ENCODE measurements at regions not wholly inside any gene's neighbourhood (a gene's known extent, or its start where the extent isn't known, plus 50 kb on each side); places are given as distances from the start of the nearest gene placed in this dataset.

DNA sequence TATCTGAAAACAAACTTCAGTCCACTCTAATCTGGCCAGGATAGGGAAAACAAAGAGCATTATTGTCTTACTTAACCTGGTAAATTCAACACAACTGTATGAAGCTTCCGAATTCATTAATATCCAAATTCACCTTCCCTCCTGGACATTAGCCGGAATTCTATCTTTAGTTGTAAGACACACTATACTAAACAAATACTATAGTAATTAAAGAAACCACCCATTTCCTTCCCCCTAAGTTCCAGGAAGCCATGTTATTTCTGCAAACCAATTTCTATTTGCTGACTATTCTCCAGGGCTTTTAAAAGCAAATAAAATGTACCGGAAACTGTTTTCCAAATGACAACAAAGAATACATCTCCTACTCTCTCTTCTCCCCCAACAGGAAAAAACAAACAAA lies 122.7 kb upstream of the MDM1 start:
- H3K27ac ChIP-seq (ENCODE audit: low read depth, low read length): no peak overlapping the region
- H3K9ac ChIP-seq (ENCODE audit: low read length): no peak overlapping the region
- no peak overlapping the region for H2AFZ ChIP-seq (ENCODE audit: low read depth, low read length, severe bottlenecking)
- H3K79me2 ChIP-seq (ENCODE audit: insufficient read depth, low read length): no peaks in the 10 kb centered on the region
- no peaks in the 10 kb centered on the region for H3F3A ChIP-seq (ENCODE audit: insufficient read depth)
- H3K36me3 ChIP-seq (ENCODE audit: low read length): no peaks in the 10 kb centered on the region
- H3K4me2 ChIP-seq (ENCODE audit: low read depth, low read length, poor library complexity, severe bottlenecking): no peak overlapping the region
- H3K27me3 ChIP-seq (ENCODE audit: low read length): no peaks in the 10 kb centered on the region
- no peaks in the 10 kb centered on the region for H3K9me3 ChIP-seq (ENCODE audit: insufficient read depth, low read length)
- H4K20me1 ChIP-seq (ENCODE audit: low read depth, low read length): no peaks in the 10 kb centered on the region
- H3K9me2 ChIP-seq (replicated peaks; ENCODE audit: insufficient read depth, low read length): no peaks in the 10 kb centered on the region
- TF ChIP-seq CTCF (IDR thresholded peaks at IDR 0.05; ENCODE audit: insufficient read depth, low read length, poor library complexity, severe bottlenecking) (no peak), EZH2phosphoT487 (conservative IDR thresholded peaks at IDR 0.05; ENCODE audit: low read length) (no peak)
- H3K4me3 ChIP-seq (ENCODE audit: insufficient read depth, low read length, poor library complexity, severe bottlenecking): no peak overlapping the region

DNA sequence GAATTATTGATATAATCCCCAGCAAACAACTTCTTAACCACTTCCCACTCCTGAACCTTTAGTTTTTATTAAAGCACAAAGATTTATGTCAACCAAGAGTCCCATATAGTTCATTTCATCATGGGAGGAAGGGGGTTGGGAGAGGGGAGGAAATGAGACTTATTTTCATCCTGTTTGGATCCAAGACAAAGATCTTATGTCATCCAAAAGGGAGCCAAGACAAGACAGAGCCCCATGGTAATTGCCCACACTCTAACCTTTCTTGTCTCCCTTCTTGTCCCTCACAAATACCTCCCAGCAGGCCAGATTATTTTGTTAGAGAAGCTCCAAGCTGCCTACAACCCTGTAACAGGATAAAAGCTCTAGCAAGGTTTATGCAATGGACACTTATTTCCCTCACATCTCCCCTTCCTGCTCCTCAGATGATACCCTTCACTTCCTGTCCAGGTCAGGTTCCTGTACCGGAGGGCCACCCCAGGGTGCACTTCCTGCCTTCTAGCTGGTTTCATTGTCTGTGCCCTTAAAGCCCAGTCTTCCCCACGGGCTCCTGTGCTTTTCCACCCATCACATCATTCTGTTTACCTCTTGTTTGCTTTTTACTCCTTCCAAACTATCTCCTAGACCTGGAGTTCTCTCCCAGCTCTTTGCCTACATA lies 123.7 kb upstream of the MDM1 start:
- no peaks in the 10 kb centered on the region for H3K36me3 ChIP-seq (ENCODE audit: low read length)
- no peaks in the 10 kb centered on the region for H3K9me3 ChIP-seq (ENCODE audit: insufficient read depth, low read length)
- no peak overlapping the region for H3K9ac ChIP-seq (ENCODE audit: low read length)
- H3K27me3 ChIP-seq (ENCODE audit: low read length): no peaks in the 10 kb centered on the region
- no peak overlapping the region for H3K4me2 ChIP-seq (ENCODE audit: low read depth, low read length, poor library complexity, severe bottlenecking)
- no peaks in the 10 kb centered on the region for H3K9me2 ChIP-seq (replicated peaks; ENCODE audit: insufficient read depth, low read length)
- no peaks in the 10 kb centered on the region for H3F3A ChIP-seq (ENCODE audit: insufficient read depth)
- no peak overlapping the region for H3K27ac ChIP-seq (ENCODE audit: low read depth, low read length)
- TF ChIP-seq CTCF (IDR thresholded peaks at IDR 0.05; ENCODE audit: insufficient read depth, low read length, poor library complexity, severe bottlenecking): no peak
- TF ChIP-seq EZH2phosphoT487 (conservative IDR thresholded peaks at IDR 0.05; ENCODE audit: low read length): no peak
- no peaks in the 10 kb centered on the region for H3K79me2 ChIP-seq (ENCODE audit: insufficient read depth, low read length)
- H4K20me1 ChIP-seq (ENCODE audit: low read depth, low read length): no peaks in the 10 kb centered on the region
- peak overlapping the region; percentile 43 for H2AFZ ChIP-seq (ENCODE audit: low read depth, low read length, severe bottlenecking)
- no peak overlapping the region for H3K4me3 ChIP-seq (ENCODE audit: insufficient read depth, low read length, poor library complexity, severe bottlenecking)

DNA sequence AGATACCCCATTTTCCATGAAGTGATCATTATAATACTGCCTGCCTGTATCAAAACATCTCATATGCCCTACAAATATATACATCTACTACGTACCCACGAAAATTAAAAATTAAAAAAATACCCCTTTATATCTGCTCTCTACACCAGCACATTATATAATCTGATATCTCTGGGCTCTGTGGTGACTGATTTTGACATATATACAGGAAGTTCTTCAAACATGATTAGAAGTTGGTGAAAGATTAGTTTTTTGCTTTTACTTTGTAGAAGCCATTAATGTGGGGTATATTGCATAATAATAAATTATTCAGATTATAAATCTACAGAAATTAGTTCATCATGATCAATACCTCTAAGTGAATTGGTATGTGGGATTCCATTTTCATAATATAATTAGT lies 126.7 kb upstream of the MDM1 start:
- no peak overlapping the region for H3K27ac ChIP-seq (ENCODE audit: low read depth, low read length)

More for the DNA sequence above, 126.7 kb upstream of the MDM1 start:
- Histone ChIP-seq H3K9me3 (ENCODE audit: insufficient read depth, low read length) (no peaks in the 10 kb centered on the region), H3K4me2 (ENCODE audit: low read depth, low read length, poor library complexity, severe bottlenecking) (no peak overlapping the region), H3K27me3 (ENCODE audit: low read length) (no peaks in the 10 kb centered on the region), H3F3A (ENCODE audit: insufficient read depth) (no peaks in the 10 kb centered on the region), H3K9ac (ENCODE audit: low read length) (no peak overlapping the region), H3K4me3 (ENCODE audit: insufficient read depth, low read length, poor library complexity, severe bottlenecking) (no peak overlapping the region), H3K36me3 (ENCODE audit: low read length) (no peaks in the 10 kb centered on the region), H3K79me2 (ENCODE audit: insufficient read depth, low read length) (no peaks in the 10 kb centered on the region), H2AFZ (ENCODE audit: low read depth, low read length, severe bottlenecking) (no peak overlapping the region), H4K20me1 (ENCODE audit: low read depth, low read length) (no peaks in the 10 kb centered on the region), H3K9me2 (replicated peaks; ENCODE audit: insufficient read depth, low read length) (no peaks in the 10 kb centered on the region)
- no peak for TF ChIP-seq CTCF (IDR thresholded peaks at IDR 0.05; ENCODE audit: insufficient read depth, low read length, poor library complexity, severe bottlenecking)
